ENCODE measurements at regions not wholly inside any gene's neighbourhood (a gene's known extent, or its start where the extent isn't known, plus 50 kb on each side); places are given as distances from the start of the nearest gene placed in this dataset.

GRCh38 chr2:163906410-163906809, 170.6 kb upstream of the FIGN start:
- Histone ChIP-seq H4K20me1 (replicated peaks in 1 of 2; ENCODE audit: control insufficient read depth in 1 of 2, insufficient read depth in 2 of 2, low read length in 2 of 2) (no peaks in the 10 kb centered on the region), H2BK12ac (ENCODE audit: low read depth, low read length) (no peak overlapping the region), H2BK20ac (ENCODE audit: low read length) (no peak overlapping the region), H3K36me3 (ENCODE audit: control insufficient read depth in 2 of 4, insufficient read depth in 4 of 4, low read length in 3 of 4) (no peaks in the 10 kb centered on the region), H3K18ac (ENCODE audit: extremely low read depth, low read length) (no peak overlapping the region), H3K79me1 (ENCODE audit: low read depth, low read length) (no peaks in the 10 kb centered on the region), H3K4ac (replicated peaks; ENCODE audit: insufficient read length, low read depth, low read length) (no peak overlapping the region), H3K14ac (ENCODE audit: insufficient read length) (no peak overlapping the region), H3K23ac (ENCODE audit: insufficient read length) (no peak overlapping the region), H2BK15ac (ENCODE audit: low read length) (no peak overlapping the region), H4K5ac (ENCODE audit: insufficient read length, low read depth, low read length) (no peak overlapping the region), H3K9me3 (ENCODE audit: insufficient read depth in 2 of 2, low read depth in 1 of 2, low read length in 1 of 2) (peaks cover 0 to 7% of the 10 kb centered on the region in 2 experiments; a peak in 1 of 4 replicates), H3K9ac (replicated peaks in 1 of 4; ENCODE audit: extremely low read depth in 1 of 4, low read depth in 3 of 4, low read length in 3 of 4) (no peak overlapping the region), H2AK5ac (ENCODE audit: low read depth, low read length) (no peak overlapping the region), H3K56ac (replicated peaks; ENCODE audit: insufficient read length, low read depth, low read length) (no peak overlapping the region), H4K91ac (replicated peaks; ENCODE audit: insufficient read length, low read length) (no peak overlapping the region), H3K4me2 (ENCODE audit: insufficient read depth in 1 of 2, low read depth in 2 of 2, low read length in 2 of 2) (no peak overlapping the region), H3K79me2 (ENCODE audit: control insufficient read depth in 1 of 2, insufficient read depth in 2 of 2, low read length in 2 of 2) (no peaks in the 10 kb centered on the region), H3K4me1 (replicated peaks in 1 of 4; ENCODE audit: control insufficient read depth in 3 of 4, insufficient read depth in 4 of 4, low read length in 3 of 4) (no peaks in the 10 kb centered on the region), H4K8ac (ENCODE audit: extremely low read depth, insufficient read depth, low read length) (no peak overlapping the region), H3K4me3 (ENCODE audit: extremely low read depth in 1 of 4, insufficient read depth in 2 of 4, low read depth in 3 of 4, low read length in 4 of 4) (no peak overlapping the region), H2BK120ac (replicated peaks; ENCODE audit: low read depth, low read length) (no peak overlapping the region), H3K23me2 (ENCODE audit: low read depth, low read length) (no peaks in the 10 kb centered on the region), H2BK5ac (ENCODE audit: low read depth, low read length) (no peak overlapping the region), H3K27ac (ENCODE audit: low read depth, low read length) (no peak overlapping the region), H3K27me3 (replicated peaks in 1 of 4; ENCODE audit: control insufficient read depth in 3 of 4, extremely low read depth in 1 of 4, insufficient read depth in 3 of 4, low read length in 3 of 4) (no peaks in the 10 kb centered on the region), H2AFZ (ENCODE audit: low read length) (no peak overlapping the region)
- ChIA-PET POLR2A (ENCODE audit: partially characterized antibody) (no interaction called here), CTCF (ENCODE audit: partially characterized antibody) (no interaction called here)
- 95% methylated on average over 1 of the region's 1 CpG; no CpG with 5 or more reads in 1 of the 2 experiments for WGBS, 2 experiments (ENCODE audit: extremely low coverage in 1 of 2, insufficient coverage in 1 of 2, insufficient read length in 1 of 2, insufficient replicate concordance in 2 of 2, low coverage in 1 of 2, low lambda C conversion rate in 2 of 2, missing lambda C conversion rate in 1 of 2)
- no peak for DNase-seq (ENCODE audit: low read depth in 1 of 2, low spot score in 2 of 2)
- no peak for FAIRE-seq
- TF ChIP-seq HDAC6 (IDR thresholded peaks at IDR 0.05; ENCODE audit: low read depth, low read length) (no peak), ASH2L (IDR thresholded peaks at IDR 0.05; ENCODE audit: low read length) (no peak), SRF (IDR thresholded peaks at IDR 0.05; ENCODE audit: low read depth, low read length) (no peak)

Data from H1 (cell line).